SK-N-MC (cell line): ENCODE measurements at regions not wholly inside any gene's neighbourhood (a gene's known extent, or its start where the extent isn't known, plus 50 kb on each side); places are given as distances from the start of the nearest gene placed in this dataset.

Source experiments
- EZH2 ChIP-seq: fragments of 200-600 bp; sonication (generic); IDR thresholded peaks from one replicate; pipeline ENCODE4 v1.6.1; 2017; ENCODE audit warnings: antibody characterized with exemption
- POLR2AphosphoS5 ChIP-seq: IDR thresholded peaks from 2 replicates; pipeline ENCODE4 v1.6.1; 2012; ENCODE audit warnings: mild to moderate bottlenecking, low read depth, low read length, borderline replicate concordance

DNA sequence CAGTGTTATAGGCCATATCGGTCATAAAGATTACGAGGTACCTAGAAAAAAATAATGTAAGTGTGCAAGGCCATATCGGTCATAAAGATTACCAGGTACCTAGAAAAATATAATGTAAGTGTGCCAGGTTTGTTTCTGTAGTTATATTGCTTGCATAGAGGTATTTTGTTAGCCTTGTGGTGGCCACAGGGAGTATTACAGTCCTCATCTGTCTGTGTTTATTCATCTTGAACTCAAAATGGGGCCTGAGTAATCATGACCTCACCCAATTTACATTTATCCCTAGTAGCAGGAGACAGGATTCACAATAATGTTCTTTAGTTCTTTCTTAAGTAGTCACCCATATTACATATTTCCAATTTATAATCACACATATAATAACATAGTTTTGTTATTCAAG lies 459.7 kb downstream of the MID1IP1 start:
- TF ChIP-seq EZH2 (no peak), POLR2AphosphoS5 (no peak)
